GM19023 (cell line): ENCODE measurements at regions not wholly inside any gene's neighbourhood (a gene's known extent, or its start where the extent isn't known, plus 50 kb on each side); places are given as distances from the start of the nearest gene placed in this dataset.
"Not testable (repeated sequence)": the region's sequence is repeated elsewhere in the genome, so short reads cannot be mapped to it uniquely, and the experiment has no call there.

ENCODE experiments used
- ATAC-seq: cut with Tn5 transposase; IDR thresholded peaks from one replicate; pipeline ENCODE4 v1.9.1; 2021; ENCODE audit warnings: mild to moderate bottlenecking, moderate library complexity; ENCODE audit not compliant: unreplicated experiment

GRCh38 chr5:40165789-40166728, 513.7 kb upstream of the PTGER4 start:
- no peak for ATAC-seq

GRCh38 chr5:40165106-40165788, 514.5 kb upstream of the PTGER4 start:
- no peak for ATAC-seq

- no peak for ATAC-seq
These were observed 519.3 kb upstream of the PTGER4 start for GRCh38 chr5:40160435-40160834.

GRCh38 chr5:40154194-40154593, 525.5 kb upstream of the PTGER4 start:
- no peak for ATAC-seq

- ATAC-seq, result no peak
These were observed 528.8 kb upstream of the PTGER4 start for GRCh38 chr5:40150896-40151295.

GRCh38 chr5:40141896-40142295, 537.8 kb upstream of the PTGER4 start:
- no peak for ATAC-seq

- ATAC-seq, result no peak
These were observed 538.3 kb upstream of the PTGER4 start for GRCh38 chr5:40141418-40141817.

GRCh38 chr5:40137223-40137622, 542.5 kb upstream of the PTGER4 start:
- no peak for ATAC-seq

GRCh38 chr5:40134883-40135520, 544.7 kb upstream of the PTGER4 start:
- no peak for ATAC-seq

- ATAC-seq, result no peak
These were observed 555.3 kb upstream of the PTGER4 start for GRCh38 chr5:40124367-40124766.

GRCh38 chr5:40121236-40121635, 558.5 kb upstream of the PTGER4 start:
- no peak for ATAC-seq

GRCh38 chr5:40112875-40113274, 566.8 kb upstream of the PTGER4 start:
- no peak for ATAC-seq

- ATAC-seq, result not testable (repeated sequence)
These were observed 568.7 kb upstream of the PTGER4 start for GRCh38 chr5:40111036-40111435.

GRCh38 chr5:40108764-40109390, 570.8 kb upstream of the PTGER4 start:
- ATAC-seq, result not testable (repeated sequence)

- ATAC-seq, result not testable (repeated sequence)
These were observed 571.9 kb upstream of the PTGER4 start for GRCh38 chr5:40107786-40108185.

GRCh38 chr5:40106847-40107246, 572.9 kb upstream of the PTGER4 start:
- no peak for ATAC-seq

- ATAC-seq, result no peak
These were observed 581.4 kb upstream of the PTGER4 start for GRCh38 chr5:40098313-40098712.

- no peak for ATAC-seq
These were observed 586.2 kb upstream of the PTGER4 start for GRCh38 chr5:40093550-40093949.

GRCh38 chr5:40089269-40089668, 590.4 kb upstream of the PTGER4 start:
- ATAC-seq, result no peak

GRCh38 chr5:40084614-40085013, 595.1 kb upstream of the PTGER4 start:
- ATAC-seq, result no peak

- ATAC-seq, result no peak
These were observed 597.4 kb upstream of the PTGER4 start for GRCh38 chr5:40082313-40082712.
